ENCODE measurements at regions not wholly inside any gene's neighbourhood (a gene's known extent, or its start where the extent isn't known, plus 50 kb on each side); places are given as distances from the start of the nearest gene placed in this dataset.
A peak's percentile ranks its signal among the peaks of the same experiment; 100 is the strongest.

- TF ChIP-seq NR4A1 (CRISPR knock-in tag; IDR thresholded peaks at IDR 0.05) (no peak), NR4A1 (tag; IDR thresholded peaks at IDR 0.05) (0 out of 2 replicates have a peak, but pooled peaks have one; percentile 17), XRCC5 (IDR thresholded peaks at IDR 0.05; ENCODE audit: low read depth, low read length) (no peak), JUND (IDR thresholded peaks at IDR 0.05; ENCODE audit: borderline replicate concordance, low read depth, low read length) (peak; percentile 14; the same call in 1 of the 2 replicates), JUND (tag; IDR thresholded peaks at IDR 0.05; ENCODE audit: borderline replicate concordance, low read depth, low read length) (no peak), MAFG (tag; conservative IDR thresholded peaks at IDR 0.05) (peak; percentile 65), RFX5 (IDR thresholded peaks at IDR 0.05; ENCODE audit: low read depth, low read length) (no peak), BRCA1 (IDR thresholded peaks at IDR 0.05) (no peak), BRCA1 (CRISPR knock-in tag; IDR thresholded peaks at IDR 0.05) (no peak), ZNF75A (CRISPR knock-in tag; IDR thresholded peaks at IDR 0.05) (no peak), ZNF316 (IDR thresholded peaks at IDR 0.05) (0 out of 2 replicates have a peak, but pooled peaks have one; percentile 38), PTTG1 (tag; IDR thresholded peaks at IDR 0.05; ENCODE audit: low read depth) (no peak; the same call in 1 of the 2 replicates), ZNF668 (CRISPR knock-in tag; IDR thresholded peaks at IDR 0.05) (peak; percentile 76; the same call in 1 of the 2 replicates), TCFL5 (CRISPR knock-in tag; conservative IDR thresholded peaks at IDR 0.05) (peak; percentile 79), PATZ1 (CRISPR knock-in tag; IDR thresholded peaks at IDR 0.05; ENCODE audit: borderline replicate concordance) (peak; percentile 84), NR2F6 (CRISPR knock-in tag; IDR thresholded peaks at IDR 0.05) (no peak), RBM39 (optimal IDR thresholded peaks at IDR 0.05; ENCODE audit: low read depth, low read length) (no peak), TRIM24 (IDR thresholded peaks at IDR 0.05) (peak in 1 of 2 experiments; percentile 47; a peak in 1 of 4 replicates), ZNF146 (CRISPR knock-in tag; IDR thresholded peaks at IDR 0.05; ENCODE audit: unreplicated experiment) (no peak), FOXA1 (IDR thresholded peaks at IDR 0.05; ENCODE audit: borderline replicate concordance) (no peak), SNAPC5 (CRISPR knock-in tag; IDR thresholded peaks at IDR 0.05) (no peak)
- TF ChIP-seq, protein P1, sequence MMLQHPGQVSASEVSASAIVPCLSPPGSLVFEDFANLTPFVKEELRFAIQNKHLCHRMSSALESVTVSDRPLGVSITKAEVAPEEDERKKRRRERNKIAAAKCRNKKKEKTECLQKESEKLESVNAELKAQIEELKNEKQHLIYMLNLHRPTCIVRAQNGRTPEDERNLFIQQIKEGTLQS (IDR thresholded peaks at IDR 0.05): peak; percentile 48
- TF ChIP-seq, protein P1 (CRISPR knock-in tag; conservative IDR thresholded peaks at IDR 0.05): no peak
- TF ChIP-seq, protein P2, sequence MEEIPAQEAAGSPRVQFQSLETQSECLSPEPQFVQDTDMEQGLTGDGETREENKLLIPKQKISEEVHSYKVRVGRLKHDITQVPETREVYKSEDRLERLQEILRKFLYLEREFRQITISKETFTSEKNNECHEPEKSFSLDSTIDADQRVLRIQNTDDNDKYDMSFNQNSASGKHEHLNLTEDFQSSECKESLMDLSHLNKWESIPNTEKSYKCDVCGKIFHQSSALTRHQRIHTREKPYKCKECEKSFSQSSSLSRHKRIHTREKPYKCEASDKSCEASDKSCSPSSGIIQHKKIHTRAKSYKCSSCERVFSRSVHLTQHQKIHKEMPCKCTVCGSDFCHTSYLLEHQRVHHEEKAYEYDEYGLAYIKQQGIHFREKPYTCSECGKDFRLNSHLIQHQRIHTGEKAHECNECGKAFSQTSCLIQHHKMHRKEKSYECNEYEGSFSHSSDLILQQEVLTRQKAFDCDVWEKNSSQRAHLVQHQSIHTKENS (CRISPR knock-in tag; IDR thresholded peaks at IDR 0.05): no peak
- TF ChIP-seq, protein P3, sequence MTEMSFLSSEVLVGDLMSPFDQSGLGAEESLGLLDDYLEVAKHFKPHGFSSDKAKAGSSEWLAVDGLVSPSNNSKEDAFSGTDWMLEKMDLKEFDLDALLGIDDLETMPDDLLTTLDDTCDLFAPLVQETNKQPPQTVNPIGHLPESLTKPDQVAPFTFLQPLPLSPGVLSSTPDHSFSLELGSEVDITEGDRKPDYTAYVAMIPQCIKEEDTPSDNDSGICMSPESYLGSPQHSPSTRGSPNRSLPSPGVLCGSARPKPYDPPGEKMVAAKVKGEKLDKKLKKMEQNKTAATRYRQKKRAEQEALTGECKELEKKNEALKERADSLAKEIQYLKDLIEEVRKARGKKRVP (CRISPR knock-in tag; IDR thresholded peaks at IDR 0.05): 0 out of 2 replicates have a peak, but pooled peaks have one; percentile 40
- TF ChIP-seq, protein P4, sequence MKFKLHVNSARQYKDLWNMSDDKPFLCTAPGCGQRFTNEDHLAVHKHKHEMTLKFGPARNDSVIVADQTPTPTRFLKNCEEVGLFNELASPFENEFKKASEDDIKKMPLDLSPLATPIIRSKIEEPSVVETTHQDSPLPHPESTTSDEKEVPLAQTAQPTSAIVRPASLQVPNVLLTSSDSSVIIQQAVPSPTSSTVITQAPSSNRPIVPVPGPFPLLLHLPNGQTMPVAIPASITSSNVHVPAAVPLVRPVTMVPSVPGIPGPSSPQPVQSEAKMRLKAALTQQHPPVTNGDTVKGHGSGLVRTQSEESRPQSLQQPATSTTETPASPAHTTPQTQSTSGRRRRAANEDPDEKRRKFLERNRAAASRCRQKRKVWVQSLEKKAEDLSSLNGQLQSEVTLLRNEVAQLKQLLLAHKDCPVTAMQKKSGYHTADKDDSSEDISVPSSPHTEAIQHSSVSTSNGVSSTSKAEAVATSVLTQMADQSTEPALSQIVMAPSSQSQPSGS (CRISPR knock-in tag; IDR thresholded peaks at IDR 0.05): no peak
Measured at GRCh38 chr5:43773478-43773844, 170.5 kb downstream of the NNT start (continued).
